SK-N-SH treated with all-trans-retinoic acid at 6 μM for 48 hours (cell line): ENCODE measurements at regions not wholly inside any gene's neighbourhood (a gene's known extent, or its start where the extent isn't known, plus 50 kb on each side); places are given as distances from the start of the nearest gene placed in this dataset.

Experiments
- ATAC-seq: fragments of 200-7000 bp; cut with Tn5 transposase; 3 replicates; pipeline ENCODE4 v1.9.1; 2020; ENCODE audit warnings: mild to moderate bottlenecking, moderate library complexity
- CREB5 ChIP-seq: fragments of 250-450 bp; sonication (Bioruptor Pico); IDR thresholded peaks from 2 replicates; pipeline ENCODE4 v1.5.1; 2020; ENCODE audit warnings: low read depth, mild to moderate bottlenecking, moderate library complexity
- CSDC2 ChIP-seq: fragments of 250-450 bp; sonication (Bioruptor Pico); IDR thresholded peaks from 2 replicates; pipeline ENCODE4 v1.5.0; 2020; ENCODE audit warnings: mild to moderate bottlenecking, moderate library complexity
- ESRRG ChIP-seq: fragments of 250-450 bp; sonication (Bioruptor Pico); IDR thresholded peaks from 2 replicates; pipeline ENCODE4 v1.6.1; 2021; ENCODE audit warnings: mild to moderate bottlenecking
- ISL1 ChIP-seq: fragments of 250-450 bp; sonication (Bioruptor Pico); IDR thresholded peaks from 2 replicates; pipeline ENCODE4 v2.1.2; 2022; ENCODE audit warnings: mild to moderate bottlenecking, moderate library complexity
- PPARA ChIP-seq: fragments of 250-450 bp; sonication (Bioruptor Pico); IDR thresholded peaks from 2 replicates; pipeline ENCODE4 v1.5.0; 2020; ENCODE audit warnings: mild to moderate bottlenecking, borderline replicate concordance
- RARB ChIP-seq: fragments of 250-450 bp; sonication (Bioruptor Pico); IDR thresholded peaks from 2 replicates; pipeline ENCODE4 v1.8.0; 2021; ENCODE audit warnings: mild to moderate bottlenecking, moderate library complexity
- SNAI2 ChIP-seq: fragments of 250-450 bp; sonication (Bioruptor Pico); IDR thresholded peaks from 2 replicates; pipeline ENCODE4 v1.5.0; 2020; ENCODE audit warnings: mild to moderate bottlenecking, moderate library complexity
- TOX ChIP-seq: fragments of 250-450 bp; sonication (Bioruptor Pico); IDR thresholded peaks from 2 replicates; pipeline ENCODE4 v1.8.0; 2021; ENCODE audit warnings: mild to moderate bottlenecking, moderate library complexity, borderline replicate concordance
- ZFP30 ChIP-seq: fragments of 450-650 bp; formaldehyde crosslinking; IDR thresholded peaks from 2 replicates; pipeline ENCODE4 v1.5.0; 2022; ENCODE audit warnings: mild to moderate bottlenecking, moderate library complexity
- ZNF8 ChIP-seq: fragments of 450-650 bp; formaldehyde crosslinking; IDR thresholded peaks from 2 replicates; pipeline ENCODE4 v1.5.0; 2020; ENCODE audit warnings: mild to moderate bottlenecking, moderate library complexity
- TF ChIP-seq, protein P1 (sequence below): fragments of 250-450 bp; sonication (Bioruptor Pico); IDR thresholded peaks from 2 replicates; pipeline ENCODE4 v1.5.1; 2021; ENCODE audit warnings: mild to moderate bottlenecking, moderate library complexity

DNA sequence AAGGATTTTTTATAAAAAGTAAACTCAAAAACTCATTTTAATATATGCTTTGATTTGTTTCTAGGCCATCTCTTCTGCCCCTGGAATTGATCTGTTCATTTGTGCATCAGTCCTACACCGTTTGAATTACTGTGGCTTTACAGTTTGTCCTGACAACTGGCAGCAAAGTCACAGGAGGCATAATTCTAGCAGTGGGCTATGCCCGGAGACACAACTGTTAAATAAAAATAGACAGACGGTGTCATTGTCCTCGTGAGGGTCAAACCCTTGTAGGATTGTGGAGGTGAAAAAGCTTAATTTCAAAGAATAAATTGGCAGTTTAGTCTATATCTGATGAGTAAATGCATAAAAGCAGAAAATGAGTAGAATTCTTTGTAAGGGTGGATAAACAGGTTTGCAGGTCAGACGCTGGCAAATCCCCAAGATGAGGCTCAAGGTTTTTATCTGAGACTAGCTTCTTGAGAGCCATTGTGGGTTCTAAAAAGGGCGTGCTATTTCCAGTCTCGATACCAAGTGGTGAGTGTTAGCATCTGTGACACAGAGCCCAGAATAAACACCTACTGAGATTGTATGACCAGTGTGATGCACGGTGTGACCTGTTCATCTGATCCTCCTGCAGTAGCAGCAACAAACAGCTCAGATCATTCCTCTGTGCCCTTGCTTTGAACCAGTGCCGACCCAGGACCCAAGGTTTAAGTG lies 51.5 kb upstream of the SLCO3A1 start:
- no peak for ATAC-seq
- no peak for TF ChIP-seq SNAI2 (CRISPR knock-in tag)
- TF ChIP-seq ZFP30 (CRISPR knock-in tag) = no peak

DNA sequence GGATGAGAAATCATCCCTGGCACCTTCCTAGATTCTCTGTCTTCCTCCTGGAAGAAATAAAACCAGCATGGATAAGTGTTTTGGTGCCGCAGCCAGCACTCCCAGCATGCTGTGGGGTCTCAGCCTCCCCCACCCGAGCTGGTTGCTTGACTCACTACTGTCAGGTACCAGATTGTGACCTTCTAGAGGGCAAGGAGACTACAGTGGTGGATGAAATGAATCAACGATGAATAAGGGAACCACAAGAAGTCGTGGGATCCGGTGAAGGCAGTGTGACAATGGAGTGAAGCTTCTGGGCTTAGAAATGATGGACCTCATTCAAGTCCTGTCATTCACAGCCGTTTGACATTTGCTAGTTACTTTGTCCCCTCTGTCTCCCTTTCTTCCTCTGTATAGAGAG lies 50.2 kb upstream of the SLCO3A1 start:
- TF ChIP-seq TOX (CRISPR knock-in tag) (no peak), ESRRG (CRISPR knock-in tag) (no peak), ZFP30 (CRISPR knock-in tag) (no peak), RARB (CRISPR knock-in tag) (no peak), CSDC2 (no peak), ISL1 (CRISPR knock-in tag) (no peak), PPARA (no peak), ZNF8 (CRISPR knock-in tag) (no peak), CREB5 (CRISPR knock-in tag) (no peak)
- TF ChIP-seq, protein P1, sequence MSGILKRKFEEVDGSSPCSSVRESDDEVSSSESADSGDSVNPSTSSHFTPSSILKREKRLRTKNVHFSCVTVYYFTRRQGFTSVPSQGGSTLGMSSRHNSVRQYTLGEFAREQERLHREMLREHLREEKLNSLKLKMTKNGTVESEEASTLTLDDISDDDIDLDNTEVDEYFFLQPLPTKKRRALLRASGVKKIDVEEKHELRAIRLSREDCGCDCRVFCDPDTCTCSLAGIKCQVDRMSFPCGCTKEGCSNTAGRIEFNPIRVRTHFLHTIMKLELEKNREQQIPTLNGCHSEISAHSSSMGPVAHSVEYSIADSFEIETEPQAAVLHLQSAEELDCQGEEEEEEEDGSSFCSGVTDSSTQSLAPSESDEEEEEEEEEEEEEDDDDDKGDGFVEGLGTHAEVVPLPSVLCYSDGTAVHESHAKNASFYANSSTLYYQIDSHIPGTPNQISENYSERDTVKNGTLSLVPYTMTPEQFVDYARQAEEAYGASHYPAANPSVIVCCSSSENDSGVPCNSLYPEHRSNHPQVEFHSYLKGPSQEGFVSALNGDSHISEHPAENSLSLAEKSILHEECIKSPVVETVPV (CRISPR knock-in tag) = no peak
- no peak for ATAC-seq
